NCI-H526 treated with DMSO at 0.1 percent for 48 hours (cell line): ENCODE measurements at regions not wholly inside any gene's neighbourhood (a gene's known extent, or its start where the extent isn't known, plus 50 kb on each side); places are given as distances from the start of the nearest gene placed in this dataset.
"Not testable (repeated sequence)": the region's sequence is repeated elsewhere in the genome, so short reads cannot be mapped to it uniquely, and the experiment has no call there.

ENCODE experiments used
- DNase-seq: peaks from one replicate; lab custom pipeline; 2025; lab: John Stamatoyannopoulos, UW

- DNase-seq, result no peak
These were observed 765.4 kb upstream of the PCDH10 start for GRCh38 chr4:132383571-132384199.

- DNase-seq, result no peak
These were observed 764.4 kb upstream of the PCDH10 start for GRCh38 chr4:132384709-132385108.

- no peak for DNase-seq
These were observed 763.0 kb upstream of the PCDH10 start for GRCh38 chr4:132386130-132386529.

- DNase-seq, result no peak
These were observed 762.0 kb upstream of the PCDH10 start for GRCh38 chr4:132387060-132387459.

GRCh38 chr4:132395561-132395960 lies 753.5 kb upstream of the PCDH10 start:
- no peak for DNase-seq

- no peak for DNase-seq
These were observed 752.5 kb upstream of the PCDH10 start for GRCh38 chr4:132396636-132397035.

- DNase-seq, result no peak
These were observed 731.9 kb upstream of the PCDH10 start for GRCh38 chr4:132417220-132417619.

GRCh38 chr4:132427125-132427524 lies 722.0 kb upstream of the PCDH10 start:
- DNase-seq, result no peak

GRCh38 chr4:132437117-132437516 lies 712.0 kb upstream of the PCDH10 start:
- DNase-seq, result no peak

GRCh38 chr4:132445386-132445785 lies 703.7 kb upstream of the PCDH10 start:
- no peak for DNase-seq

- not testable (repeated sequence) for DNase-seq
These were observed 691.1 kb upstream of the PCDH10 start for GRCh38 chr4:132457987-132458386.

GRCh38 chr4:132479543-132479942 lies 669.6 kb upstream of the PCDH10 start:
- no peak for DNase-seq

GRCh38 chr4:132488555-132488954 lies 660.5 kb upstream of the PCDH10 start:
- no peak for DNase-seq

GRCh38 chr4:132493476-132493875 lies 655.6 kb upstream of the PCDH10 start:
- DNase-seq, result no peak

- not testable (repeated sequence) for DNase-seq
These were observed 653.8 kb upstream of the PCDH10 start for GRCh38 chr4:132495267-132495812.

- no peak for DNase-seq
These were observed 650.9 kb upstream of the PCDH10 start for GRCh38 chr4:132498215-132498614.

GRCh38 chr4:132502096-132502552 lies 647.0 kb upstream of the PCDH10 start:
- DNase-seq, result no peak

GRCh38 chr4:132504438-132504837 lies 644.7 kb upstream of the PCDH10 start:
- DNase-seq, result no peak

- DNase-seq, result no peak
These were observed 642.5 kb upstream of the PCDH10 start for GRCh38 chr4:132506568-132506967.

GRCh38 chr4:132513491-132513890 lies 635.6 kb upstream of the PCDH10 start:
- DNase-seq, result no peak

- no peak for DNase-seq
These were observed 622.4 kb upstream of the PCDH10 start for GRCh38 chr4:132526652-132527051.

- DNase-seq, result no peak
These were observed 621.3 kb upstream of the PCDH10 start for GRCh38 chr4:132527817-132528216.

- DNase-seq, result no peak
These were observed 618.2 kb upstream of the PCDH10 start for GRCh38 chr4:132530861-132531260.

GRCh38 chr4:132540268-132540667 lies 608.8 kb upstream of the PCDH10 start:
- DNase-seq, result no peak
